Thymus (tissue), 11 donors: ENCODE measurements at regions not wholly inside any gene's neighbourhood (a gene's known extent, or its start where the extent isn't known, plus 50 kb on each side); places are given as distances from the start of the nearest gene placed in this dataset.

Experiments used
- DNase-seq, 9 donors: peaks; one replicate each; pipeline ENCODE4 v3.0.0-alpha.2; 2013; ENCODE audit warnings: low spot score in 9 of 9, low read depth in 6 of 9, missing footprints in 1 of 9
- H3K27ac ChIP-seq, 2 donors: one replicate each; pipeline ENCODE4 v1.5.1; 2013; ENCODE audit warnings: control low read depth in 1 of 2, low read depth in 1 of 2, low read length in 1 of 2, mild to moderate bottlenecking in 1 of 2, moderate library complexity in 1 of 2
- H3K27me3 ChIP-seq, 2 donors: one replicate each; pipeline ENCODE4 v1.5.1; 2013; ENCODE audit warnings: low read length in 1 of 2; ENCODE audit not compliant: control insufficient read depth in 2 of 2, insufficient read depth in 1 of 2
- H3K36me3 ChIP-seq, 2 donors: one replicate each; pipeline ENCODE4 v1.5.1; 2013; ENCODE audit warnings: low read length in 1 of 2, mild to moderate bottlenecking in 1 of 2, moderate library complexity in 1 of 2; ENCODE audit not compliant: control insufficient read depth in 2 of 2, insufficient read depth in 2 of 2
- H3K4me1 ChIP-seq, 2 donors: one replicate each; pipeline ENCODE4 v1.5.1; 2013; ENCODE audit warnings: low read length in 2 of 2; ENCODE audit not compliant: control insufficient read depth in 2 of 2, insufficient read depth in 2 of 2
- H3K4me3 ChIP-seq, 2 donors: one replicate each; pipeline ENCODE4 v1.5.1; 2013; ENCODE audit warnings: low read length in 2 of 2, control low read depth in 1 of 2, mild to moderate bottlenecking in 1 of 2
- H3K9me3 ChIP-seq, 2 donors: one replicate each; pipeline ENCODE4 v1.5.1; 2013; ENCODE audit warnings: low read length in 1 of 2, mild to moderate bottlenecking in 1 of 2; ENCODE audit not compliant: control insufficient read depth in 2 of 2, insufficient read depth in 1 of 2
- WGBS: extraction: QIAGEN DNeasy Blood & Tissue Kit; methylation state at CpG from one replicate; pipeline ENCODE4 v1.1.7; 2013; 5-methylcytosine and 5-hydroxymethylcytosine counted together
- donor health status: healthy.

- Histone ChIP-seq H3K27ac (no peak overlapping the region), H3K4me1 (no peaks in the 10 kb centered on the region), H3K27me3 (no peaks in the 10 kb centered on the region), H3K4me3 (no peak overlapping the region), H3K9me3 (no peaks in the 10 kb centered on the region), H3K36me3 (no peaks in the 10 kb centered on the region)
- WGBS, result 78% methylated on average over 1 of the region's 1 CpG
- no peak for DNase-seq
Observed at GRCh38 chr5:18491349-18491748, 857.1 kb downstream of the TAF11L14 start.

GRCh38 chr5:18495157-18495556 is 860.9 kb downstream of the TAF11L14 start:
- no peak for DNase-seq
- Histone ChIP-seq H3K27ac (no peak overlapping the region), H3K36me3 (no peaks in the 10 kb centered on the region), H3K4me3 (no peak overlapping the region), H3K4me1 (no peaks in the 10 kb centered on the region), H3K27me3 (no peaks in the 10 kb centered on the region), H3K9me3 (no peaks in the 10 kb centered on the region)
- 91% methylated on average over 1 of the region's 1 CpG for WGBS

GRCh38 chr5:18496041-18496440 is 861.8 kb downstream of the TAF11L14 start:
- Histone ChIP-seq H3K4me1 (no peaks in the 10 kb centered on the region), H3K4me3 (no peak overlapping the region), H3K36me3 (no peaks in the 10 kb centered on the region), H3K9me3 (no peaks in the 10 kb centered on the region), H3K27ac (no peak overlapping the region), H3K27me3 (no peaks in the 10 kb centered on the region)
- DNase-seq, result no peak

GRCh38 chr5:18497089-18497488 is 862.8 kb downstream of the TAF11L14 start:
- H3K27me3 ChIP-seq, result no peaks in the 10 kb centered on the region
- H3K36me3 ChIP-seq, result no peaks in the 10 kb centered on the region
- H3K27ac ChIP-seq, result no peak overlapping the region
- no peaks in the 10 kb centered on the region for H3K9me3 ChIP-seq
- no peak for DNase-seq
- no peak overlapping the region for H3K4me3 ChIP-seq
- no peaks in the 10 kb centered on the region for H3K4me1 ChIP-seq
- WGBS, result 91% methylated on average over 2 of the region's 2 CpGs

GRCh38 chr5:18503797-18504328 is 869.6 kb downstream of the TAF11L14 start:
- no peaks in the 10 kb centered on the region for H3K4me1 ChIP-seq
- H3K27me3 ChIP-seq, result no peaks in the 10 kb centered on the region
- DNase-seq, result no peak
- H3K4me3 ChIP-seq, result no peak overlapping the region
- 94% methylated on average over 4 of the region's 4 CpGs for WGBS
- no peak overlapping the region for H3K27ac ChIP-seq
- H3K36me3 ChIP-seq, result no peaks in the 10 kb centered on the region
- H3K9me3 ChIP-seq, result no peaks in the 10 kb centered on the region

- Histone ChIP-seq H3K27me3 (no peaks in the 10 kb centered on the region), H3K27ac (no peak overlapping the region), H3K9me3 (no peaks in the 10 kb centered on the region), H3K4me3 (no peak overlapping the region), H3K36me3 (no peaks in the 10 kb centered on the region), H3K4me1 (no peaks in the 10 kb centered on the region)
- DNase-seq, result no peak
- WGBS, result 96% methylated on average over 1 of the region's 1 CpG
Observed at GRCh38 chr5:18507114-18507513, 872.9 kb downstream of the TAF11L14 start.

- no peaks in the 10 kb centered on the region for H3K27me3 ChIP-seq
- H3K36me3 ChIP-seq, result no peaks in the 10 kb centered on the region
- no peaks in the 10 kb centered on the region for H3K4me1 ChIP-seq
- no peaks in the 10 kb centered on the region for H3K9me3 ChIP-seq
- no peak overlapping the region for H3K4me3 ChIP-seq
- no peak overlapping the region for H3K27ac ChIP-seq
- no peak for DNase-seq
- 95% methylated on average over 6 of the region's 6 CpGs for WGBS
Observed at GRCh38 chr5:18517641-18518380, 883.6 kb downstream of the TAF11L14 start.

GRCh38 chr5:18523380-18523779 is 889.1 kb downstream of the TAF11L14 start:
- no peaks in the 10 kb centered on the region for H3K36me3 ChIP-seq
- WGBS, result 96% methylated on average over 2 of the region's 2 CpGs
- H3K9me3 ChIP-seq, result no peaks in the 10 kb centered on the region
- H3K4me1 ChIP-seq, result no peaks in the 10 kb centered on the region
- no peak for DNase-seq
- no peak overlapping the region for H3K4me3 ChIP-seq
- no peaks in the 10 kb centered on the region for H3K27me3 ChIP-seq
- no peak overlapping the region for H3K27ac ChIP-seq

- Histone ChIP-seq H3K27me3 (no peaks in the 10 kb centered on the region), H3K36me3 (no peaks in the 10 kb centered on the region), H3K9me3 (no peaks in the 10 kb centered on the region), H3K4me3 (no peak overlapping the region), H3K27ac (no peak overlapping the region), H3K4me1 (no peaks in the 10 kb centered on the region)
- WGBS, result 81% methylated on average over 3 of the region's 3 CpGs
- DNase-seq, result no peak
Observed at GRCh38 chr5:18526792-18527405, 892.6 kb downstream of the TAF11L14 start.
